ENCODE measurements at regions not wholly inside any gene's neighbourhood (a gene's known extent, or its start where the extent isn't known, plus 50 kb on each side); places are given as distances from the start of the nearest gene placed in this dataset.
"Not testable (repeated sequence)": the region's sequence is repeated elsewhere in the genome, so short reads cannot be mapped to it uniquely, and the experiment has no call there.

GRCh38 chr16:75821117-75821516 is 94.8 kb upstream of the CPHXL start:
- no peak for DNase-seq (ENCODE audit: extremely low read depth, insufficient read length)
- H3K27me3 ChIP-seq (replicated peaks; ENCODE audit: control insufficient read depth, insufficient read depth, low read length) = no peaks in the 10 kb centered on the region
- peak; percentile 8 for TF ChIP-seq CTCF (IDR thresholded peaks at IDR 0.05; ENCODE audit: insufficient read depth, low read length, poor library complexity, severe bottlenecking)
- H3K36me3 ChIP-seq (ENCODE audit: control insufficient read depth, insufficient read depth, low read length) = no peaks in the 10 kb centered on the region
- H3K4me3 ChIP-seq (replicated peaks; ENCODE audit: low read depth, low read length) = no peak overlapping the region

- not testable (repeated sequence) for H3K4me3 ChIP-seq (replicated peaks; ENCODE audit: low read depth, low read length); DNase-seq (ENCODE audit: extremely low read depth, insufficient read length); H3K27me3 ChIP-seq (replicated peaks; ENCODE audit: control insufficient read depth, insufficient read depth, low read length); H3K36me3 ChIP-seq (ENCODE audit: control insufficient read depth, insufficient read depth, low read length)
Measured at GRCh38 chr16:75825750-75826149, 99.5 kb upstream of the CPHXL start.

GRCh38 chr16:75827372-75828038 is 101.2 kb upstream of the CPHXL start:
- DNase-seq (ENCODE audit: extremely low read depth, insufficient read length); H3K36me3 ChIP-seq (ENCODE audit: control insufficient read depth, insufficient read depth, low read length); H3K4me3 ChIP-seq (replicated peaks; ENCODE audit: low read depth, low read length); H3K27me3 ChIP-seq (replicated peaks; ENCODE audit: control insufficient read depth, insufficient read depth, low read length): not testable (repeated sequence)

GRCh38 chr16:75833385-75833784 is 107.1 kb upstream of the CPHXL start:
- not testable (repeated sequence) for H3K36me3 ChIP-seq (ENCODE audit: control insufficient read depth, insufficient read depth, low read length); DNase-seq (ENCODE audit: extremely low read depth, insufficient read length); H3K4me3 ChIP-seq (replicated peaks; ENCODE audit: low read depth, low read length); H3K27me3 ChIP-seq (replicated peaks; ENCODE audit: control insufficient read depth, insufficient read depth, low read length)

- TF ChIP-seq CTCF (IDR thresholded peaks at IDR 0.05; ENCODE audit: insufficient read depth, low read length, poor library complexity, severe bottlenecking) = no peak
- Histone ChIP-seq H3K27me3 (replicated peaks; ENCODE audit: control insufficient read depth, insufficient read depth, low read length) (no peaks in the 10 kb centered on the region), H3K4me3 (replicated peaks; ENCODE audit: low read depth, low read length) (no peak overlapping the region)
Measured at GRCh38 chr16:75836347-75837010, 110.2 kb upstream of the CPHXL start.

GRCh38 chr16:75837264-75837663 is 111.0 kb upstream of the CPHXL start:
- TF ChIP-seq CTCF (IDR thresholded peaks at IDR 0.05; ENCODE audit: insufficient read depth, low read length, poor library complexity, severe bottlenecking) = no peak
- Histone ChIP-seq H3K36me3 (ENCODE audit: control insufficient read depth, insufficient read depth, low read length) (no peaks in the 10 kb centered on the region), H3K27me3 (replicated peaks; ENCODE audit: control insufficient read depth, insufficient read depth, low read length) (no peaks in the 10 kb centered on the region), H3K4me3 (replicated peaks; ENCODE audit: low read depth, low read length) (no peak overlapping the region)
- no peak for DNase-seq (ENCODE audit: extremely low read depth, insufficient read length)

More at GRCh38 chr16:75836347-75837010, 110.2 kb upstream of the CPHXL start:
- no peak for DNase-seq (ENCODE audit: extremely low read depth, insufficient read length)
- H3K36me3 ChIP-seq (ENCODE audit: control insufficient read depth, insufficient read depth, low read length) = no peaks in the 10 kb centered on the region

GRCh38 chr16:75837681-75838080 is 111.4 kb upstream of the CPHXL start:
- no peak for TF ChIP-seq CTCF (IDR thresholded peaks at IDR 0.05; ENCODE audit: insufficient read depth, low read length, poor library complexity, severe bottlenecking)
- no peak for DNase-seq (ENCODE audit: extremely low read depth, insufficient read length)
- Histone ChIP-seq H3K4me3 (replicated peaks; ENCODE audit: low read depth, low read length) (no peak overlapping the region), H3K27me3 (replicated peaks; ENCODE audit: control insufficient read depth, insufficient read depth, low read length) (no peaks in the 10 kb centered on the region), H3K36me3 (ENCODE audit: control insufficient read depth, insufficient read depth, low read length) (no peaks in the 10 kb centered on the region)

Measured in GM06990 (cell line).